ENCODE measurements at regions not wholly inside any gene's neighbourhood (a gene's known extent, or its start where the extent isn't known, plus 50 kb on each side); places are given as distances from the start of the nearest gene placed in this dataset.

DNA sequence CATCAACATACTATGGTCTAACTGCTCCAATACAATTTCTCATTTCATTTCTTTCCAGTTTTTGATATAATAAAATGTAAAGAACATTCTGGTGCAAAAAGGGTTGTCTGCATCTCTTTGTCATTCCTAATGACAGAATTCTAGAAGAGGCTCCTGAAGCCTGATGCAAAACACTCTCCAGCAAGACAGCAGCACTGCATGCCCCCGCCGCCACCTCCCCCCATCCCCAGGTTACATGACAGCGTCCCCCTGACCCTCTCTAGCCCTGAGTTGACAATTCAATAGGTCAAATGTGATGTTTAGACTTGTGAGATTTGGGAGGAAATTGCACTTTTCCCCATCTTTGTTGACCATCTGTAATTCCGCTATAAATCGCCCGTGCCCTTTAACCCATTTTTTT is 64.6 kb upstream of the C1orf21 start:
- H3K4me1 ChIP-seq (ENCODE audit: low read depth) = no peaks in the 10 kb centered on the region
- no peak for TF ChIP-seq CTCF (IDR thresholded peaks at IDR 0.05)
- intact Hi-C loops (cut with DNase I, micrococcal nuclease) = no loop called here
- H3K36me3 ChIP-seq (ENCODE audit: low read depth) = no peaks in the 10 kb centered on the region
- H3K9me3 ChIP-seq = no peaks in the 10 kb centered on the region
- ATAC-seq (no peak), DNase-seq (no peak)
- no peak overlapping the region for H3K4me3 ChIP-seq

GRCh38 chr1:184324972-184325371 is 61.9 kb upstream of the C1orf21 start:
- peaks cover 10% of the 10 kb centered on the region for H3K4me1 ChIP-seq (ENCODE audit: low read depth)
- no peaks in the 10 kb centered on the region for H3K36me3 ChIP-seq (ENCODE audit: low read depth)
- no peak for TF ChIP-seq CTCF (IDR thresholded peaks at IDR 0.05)
- DNase-seq (no peak), ATAC-seq (no peak)
- no peak overlapping the region for H3K4me3 ChIP-seq
- intact Hi-C loops (cut with DNase I, micrococcal nuclease) = no loop called here
- no peaks in the 10 kb centered on the region for H3K9me3 ChIP-seq

- Histone ChIP-seq H3K9me3 (no peaks in the 10 kb centered on the region), H3K36me3 (ENCODE audit: low read depth) (no peaks in the 10 kb centered on the region), H3K4me1 (ENCODE audit: low read depth) (peaks cover 10% of the 10 kb centered on the region), H3K4me3 (no peak overlapping the region)
- peak in 1 of 3 donors; percentile 27 for DNase-seq
- no peak for TF ChIP-seq CTCF (IDR thresholded peaks at IDR 0.05)
- intact Hi-C loops (cut with DNase I, micrococcal nuclease) = no loop called here
- ATAC-seq = peak; percentile 84
Observed at GRCh38 chr1:184326278-184326677, 60.6 kb upstream of the C1orf21 start.

- DNase-seq = no peak
- no peak overlapping the region for H3K4me3 ChIP-seq
- no peak for TF ChIP-seq CTCF (IDR thresholded peaks at IDR 0.05)
- no peaks in the 10 kb centered on the region for H3K9me3 ChIP-seq
- H3K4me1 ChIP-seq (ENCODE audit: low read depth) = peaks cover 10% of the 10 kb centered on the region
- peak; percentile 62 for ATAC-seq
- intact Hi-C loops (cut with DNase I, micrococcal nuclease) = no loop called here
- H3K36me3 ChIP-seq (ENCODE audit: low read depth) = no peaks in the 10 kb centered on the region
Observed at GRCh38 chr1:184329245-184329953, 57.4 kb upstream of the C1orf21 start.

- Histone ChIP-seq H3K36me3 (ENCODE audit: low read depth) (no peaks in the 10 kb centered on the region), H3K9me3 (no peaks in the 10 kb centered on the region), H3K4me3 (no peak overlapping the region), H3K4me1 (ENCODE audit: low read depth) (peaks cover 10% of the 10 kb centered on the region)
- peak in 1 of 3 donors; percentile 76 for DNase-seq
- intact Hi-C loops (cut with DNase I, micrococcal nuclease) = no loop called here
- no peak for TF ChIP-seq CTCF (IDR thresholded peaks at IDR 0.05)
- peak; percentile 83 for ATAC-seq
Observed at GRCh38 chr1:184329962-184330868, 56.6 kb upstream of the C1orf21 start.
